Ishikawa (cell line): ENCODE measurements at regions not wholly inside any gene's neighbourhood (a gene's known extent, or its start where the extent isn't known, plus 50 kb on each side); places are given as distances from the start of the nearest gene placed in this dataset.

Experiments
- CEBPB ChIP-seq: IDR thresholded peaks from 2 replicates; pipeline ENCODE4 v1.6.1; 2012
- CREB1 ChIP-seq: IDR thresholded peaks from 2 replicates; pipeline ENCODE4 v1.6.1; 2012; ENCODE audit warnings: low read depth
- EGR1 ChIP-seq: IDR thresholded peaks from 2 replicates; pipeline ENCODE4 v1.6.1; 2012
- EP300 ChIP-seq: IDR thresholded peaks from 2 replicates; pipeline ENCODE4 v1.6.1; 2012; ENCODE audit warnings: borderline replicate concordance
- FOXM1 ChIP-seq: IDR thresholded peaks from 2 replicates; pipeline ENCODE4 v1.6.1; 2012; ENCODE audit warnings: low read depth, borderline replicate concordance
- MAX ChIP-seq: IDR thresholded peaks from 2 replicates; pipeline ENCODE4 v1.6.1; 2012
- NFIC ChIP-seq: IDR thresholded peaks from 2 replicates; pipeline ENCODE4 v1.6.1; 2012
- RAD21 ChIP-seq: IDR thresholded peaks from 2 replicates; pipeline ENCODE4 v1.6.1; 2012; ENCODE audit warnings: low read depth
- REST ChIP-seq: IDR thresholded peaks from 2 replicates; pipeline ENCODE4 v1.6.1; 2012; ENCODE audit warnings: low read depth, mild to moderate bottlenecking
- TAF1 ChIP-seq: IDR thresholded peaks from 2 replicates; pipeline ENCODE4 v1.6.1; 2012; ENCODE audit warnings: low read depth, mild to moderate bottlenecking
- TCF12 ChIP-seq: IDR thresholded peaks from 2 replicates; pipeline ENCODE4 v1.6.1; 2012; ENCODE audit warnings: low read depth
- TEAD4 ChIP-seq: IDR thresholded peaks from 2 replicates; pipeline ENCODE4 v1.6.1; 2012
- USF1 ChIP-seq: IDR thresholded peaks from 2 replicates; pipeline ENCODE4 v1.6.1; 2012
- YY1 ChIP-seq: IDR thresholded peaks from 2 replicates; pipeline ENCODE4 v1.6.1; 2012; ENCODE audit warnings: low read depth
- ZBTB7A ChIP-seq: IDR thresholded peaks from 2 replicates; pipeline ENCODE4 v1.6.1; 2012; ENCODE audit warnings: low read depth

GRCh38 chr3:159534496-159534895 lies 454.1 kb upstream of the IL12A start:
- TF ChIP-seq MAX (no peak), REST (no peak), TEAD4 (no peak), YY1 (no peak)

GRCh38 chr3:159536876-159537275 lies 451.8 kb upstream of the IL12A start:
- no peak for TF ChIP-seq FOXM1
- TF ChIP-seq EGR1, result no peak
- TF ChIP-seq ZBTB7A, result no peak
- TF ChIP-seq TAF1, result no peak

GRCh38 chr3:159538507-159538906 lies 450.1 kb upstream of the IL12A start:
- TF ChIP-seq TEAD4, result no peak
- no peak for TF ChIP-seq CREB1
- no peak for TF ChIP-seq CEBPB

- TF ChIP-seq CREB1 (no peak), YY1 (no peak), TAF1 (no peak), REST (no peak), USF1 (no peak), NFIC (no peak), EGR1 (no peak), MAX (no peak)
These were observed 447.6 kb upstream of the IL12A start for GRCh38 chr3:159540882-159541495.

- TF ChIP-seq TAF1, result no peak
- TF ChIP-seq REST, result no peak
- TF ChIP-seq TEAD4, result no peak
- TF ChIP-seq CEBPB, result no peak
- no peak for TF ChIP-seq ZBTB7A
- TF ChIP-seq NFIC, result no peak
- TF ChIP-seq RAD21, result no peak
- TF ChIP-seq YY1, result no peak
- TF ChIP-seq TCF12, result no peak
- no peak for TF ChIP-seq FOXM1
- TF ChIP-seq CREB1, result no peak
- no peak for TF ChIP-seq USF1
- TF ChIP-seq EP300, result no peak
- TF ChIP-seq EGR1, result no peak
These were observed 439.8 kb upstream of the IL12A start for GRCh38 chr3:159548675-159549335.
